A549 (cell line): ENCODE measurements at regions not wholly inside any gene's neighbourhood (a gene's known extent, or its start where the extent isn't known, plus 50 kb on each side); places are given as distances from the start of the nearest gene placed in this dataset.

Source experiments
- ATAC-seq, 2 experiments: fragments of 200-7000 bp in 1 of 2; fragments of >200 bp in 1 of 2; cut with Nextera tagmentation in 1 of 2; cut with Tn5 transposase in 1 of 2; 3 replicates each; pipeline versions ENCODE4 v1.8.0 to v1.9.1; 2018 to 2020; ENCODE audit warnings: mild to moderate bottlenecking in 1 of 2, moderate library complexity in 1 of 2
- CTCF ChIA-PET: fragments of 300-600 bp; sonication (Branson Sonifier 250); formaldehyde crosslinking; extraction: SDS; loops from one replicate; lab custom pipeline; 2021; ENCODE audit warnings: antibody characterized with exemption, inconsistent platforms; lab: Yijun Ruan, JAX
- POLR2A ChIA-PET: fragments of 350-600 bp; formaldehyde crosslinking; extraction: SDS; loops from one replicate; lab custom pipeline; 2021; ENCODE audit warnings: antibody characterized with exemption, inconsistent platforms; lab: Yijun Ruan, JAX
- DNase-seq, 2 experiments: peaks; one replicate each; pipeline versions ENCODE4 v3.0.0 to v3.0.0-alpha.2; 2011 to 2016; ENCODE audit warnings: low read depth in 1 of 2, low spot score in 1 of 2
- FAIRE-seq: peaks from 2 replicates; lab custom pipeline; 2011; peaks lifted over from hg19 to GRCh38; lab: Jason Lieb, UNC
- H3K27ac ChIP-seq, 2 experiments: fragments of >200 bp; sonication (Bioruptor Twin); formaldehyde crosslinking; 3 replicates each; pipeline ENCODE4 v1.5.1; 2016 to 2017
- H3K4me1 ChIP-seq: fragments of >200 bp; sonication (Bioruptor Twin); formaldehyde crosslinking; 3 replicates; pipeline ENCODE4 v1.6.1; 2016
- H3K4me2 ChIP-seq: fragments of >200 bp; sonication (Bioruptor Twin); formaldehyde crosslinking; 3 replicates; pipeline ENCODE4 v1.6.1; 2016
- H3K4me3 ChIP-seq: fragments of >200 bp; sonication (Bioruptor Twin); formaldehyde crosslinking; 3 replicates; pipeline ENCODE4 v1.5.1; 2016
- H3K9me3 ChIP-seq: fragments of >200 bp; sonication (Bioruptor Twin); formaldehyde crosslinking; 3 replicates; pipeline ENCODE4 v1.6.1; 2016
- CEBPB ChIP-seq, 2 experiments: fragments of >200 bp in 1 of 2; sonication (Bioruptor Twin) in 1 of 2; formaldehyde crosslinking in 1 of 2; IDR thresholded peaks; 2 replicates each; pipeline ENCODE4 v1.6.1; 2012 to 2016
- CHD2 ChIP-seq: fragments of 150-350 bp; IDR thresholded peaks from 2 replicates; pipeline ENCODE4 v1.6.1; 2014; ENCODE audit warnings: low read length; ENCODE audit not compliant: partially characterized antibody
- EHMT2 ChIP-seq: fragments of 200-600 bp; sonication (generic); IDR thresholded peaks from 2 replicates; pipeline ENCODE4 v1.6.1; 2016; ENCODE audit warnings: antibody characterized with exemption, low read depth, mild to moderate bottlenecking, moderate library complexity
- EP300 ChIP-seq, 2 experiments: fragments of >200 bp; sonication (Bioruptor Twin); formaldehyde crosslinking; IDR thresholded peaks; 2 replicates in 1 of 2; 3 replicates in 1 of 2; pipeline ENCODE4 v1.6.1; 2016 to 2017
- FOSL2 ChIP-seq, 2 experiments: fragments of 450-650 bp in 1 of 2; fragments of >200 bp in 1 of 2; sonication (Bioruptor Twin) in 1 of 2; formaldehyde crosslinking; IDR thresholded peaks; 2 replicates each; pipeline versions ENCODE4 v1.5.0 to v1.6.1; 2016 to 2020; ENCODE audit warnings: mild to moderate bottlenecking in 1 of 2, moderate library complexity in 1 of 2
- HES2 ChIP-seq: fragments of >200 bp; sonication (Bioruptor Twin); formaldehyde crosslinking; IDR thresholded peaks from 2 replicates; pipeline ENCODE4 v1.6.1; 2016
- KDM1A ChIP-seq: fragments of 200-600 bp; sonication (generic); IDR thresholded peaks from 2 replicates; pipeline ENCODE4 v1.6.1; 2016; ENCODE audit warnings: low read depth, mild to moderate bottlenecking
- KDM5A ChIP-seq: fragments of 200-600 bp; sonication (generic); IDR thresholded peaks from 2 replicates; pipeline ENCODE4 v1.6.1; 2016; ENCODE audit warnings: antibody characterized with exemption, mild to moderate bottlenecking
- MAFK ChIP-seq: fragments of 450-650 bp; IDR thresholded peaks from 2 replicates; pipeline ENCODE4 v1.6.1; 2014; ENCODE audit not compliant: partially characterized antibody
- MAX ChIP-seq: IDR thresholded peaks from 2 replicates; pipeline ENCODE4 v1.6.1; 2012
- MYC ChIP-seq: IDR thresholded peaks from 2 replicates; pipeline ENCODE4 v1.6.1; 2012; ENCODE audit warnings: mild to moderate bottlenecking, inconsistent platforms, low read length, improper control_type of control experiment, borderline replicate concordance
- NFE2L2 ChIP-seq: fragments of 150-350 bp; conservative IDR thresholded peaks from 2 replicates; pipeline ENCODE4 v1.6.1; 2014; ENCODE audit warnings: low read length
- NPAS2 ChIP-seq: fragments of 250-450 bp; sonication (Bioruptor Pico); IDR thresholded peaks from 2 replicates; pipeline ENCODE4 v1.8.0; 2022; ENCODE audit warnings: mild to moderate bottlenecking, moderate library complexity, borderline replicate concordance
- PBX3 ChIP-seq: IDR thresholded peaks from 2 replicates; pipeline ENCODE4 v1.6.1; 2012
- POLR2AphosphoS2 ChIP-seq: conservative IDR thresholded peaks from 2 replicates; pipeline ENCODE4 v1.6.1; 2012; ENCODE audit warnings: low read length, improper control_type of control experiment, inconsistent platforms
- RARB ChIP-seq: fragments of 250-450 bp; sonication (Bioruptor Pico); IDR thresholded peaks from 2 replicates; pipeline ENCODE4 v1.8.0; 2021; ENCODE audit warnings: mild to moderate bottlenecking, moderate library complexity
- RCOR1 ChIP-seq: fragments of 150-350 bp; IDR thresholded peaks from 2 replicates; pipeline ENCODE4 v1.6.1; 2014; ENCODE audit warnings: antibody characterized with exemption, low read length, low read depth
- RNF2 ChIP-seq: fragments of 200-600 bp; sonication (generic); IDR thresholded peaks from 2 replicates; pipeline ENCODE4 v1.6.1; 2016; ENCODE audit warnings: low read depth, mild to moderate bottlenecking, antibody characterized with exemption, moderate library complexity, borderline replicate concordance
- SREBF2 ChIP-seq: fragments of 450-650 bp; IDR thresholded peaks from 2 replicates; pipeline ENCODE4 v1.6.1; 2014; ENCODE audit warnings: mild to moderate bottlenecking, moderate library complexity
- TP53 ChIP-seq: fragments of 250-450 bp; sonication (Bioruptor Pico); IDR thresholded peaks from 2 replicates; pipeline ENCODE4 v1.5.0; 2021; ENCODE audit warnings: mild to moderate bottlenecking, moderate library complexity
- USF2 ChIP-seq: fragments of 450-650 bp; IDR thresholded peaks from 2 replicates; pipeline ENCODE4 v1.6.1; 2014; ENCODE audit warnings: antibody characterized with exemption
- ZFP36 ChIP-seq: fragments of 450-650 bp; IDR thresholded peaks from 2 replicates; pipeline ENCODE4 v1.6.1; 2014; ENCODE audit warnings: borderline replicate concordance; ENCODE audit not compliant: partially characterized antibody
- WGBS: methylation state at CpG from one replicate; pipeline ENCODE4 v1.1.6; 2017; ENCODE audit errors: missing lambda C conversion rate; 5-methylcytosine and 5-hydroxymethylcytosine counted together
- TF ChIP-seq, protein P1 (sequence below): fragments of 250-450 bp; sonication (Bioruptor Pico); IDR thresholded peaks from 2 replicates; pipeline ENCODE4 v1.5.0; 2021; ENCODE audit warnings: mild to moderate bottlenecking, moderate library complexity, borderline replicate concordance

GRCh38 chr18:78587626-78588600 is 391.7 kb upstream of the SALL3 start:
- Histone ChIP-seq H3K4me3 (no peak overlapping the region), H3K9me3 (no peaks in the 10 kb centered on the region), H3K4me2 (no peak overlapping the region), H3K27ac (no peak overlapping the region), H3K4me1 (no peaks in the 10 kb centered on the region)
- ChIA-PET POLR2A (no interaction called here), CTCF (no interaction called here)
- FAIRE-seq: no peak
- no peak for ATAC-seq
- TF ChIP-seq EP300 (IDR thresholded peaks at IDR 0.05) (no peak), POLR2AphosphoS2 (no peak), KDM1A (no peak), RNF2 (no peak), RCOR1 (no peak), SREBF2 (no peak), FOSL2 (IDR thresholded peaks at IDR 0.05) (no peak), FOSL2 (CRISPR knock-in tag; IDR thresholded peaks at IDR 0.05) (no peak), USF2 (no peak), NFE2L2 (no peak), RARB (CRISPR knock-in tag) (no peak), PBX3 (no peak), KDM5A (no peak), MAFK (no peak), EHMT2 (no peak), MAX (no peak)
- TF ChIP-seq, protein P1, sequence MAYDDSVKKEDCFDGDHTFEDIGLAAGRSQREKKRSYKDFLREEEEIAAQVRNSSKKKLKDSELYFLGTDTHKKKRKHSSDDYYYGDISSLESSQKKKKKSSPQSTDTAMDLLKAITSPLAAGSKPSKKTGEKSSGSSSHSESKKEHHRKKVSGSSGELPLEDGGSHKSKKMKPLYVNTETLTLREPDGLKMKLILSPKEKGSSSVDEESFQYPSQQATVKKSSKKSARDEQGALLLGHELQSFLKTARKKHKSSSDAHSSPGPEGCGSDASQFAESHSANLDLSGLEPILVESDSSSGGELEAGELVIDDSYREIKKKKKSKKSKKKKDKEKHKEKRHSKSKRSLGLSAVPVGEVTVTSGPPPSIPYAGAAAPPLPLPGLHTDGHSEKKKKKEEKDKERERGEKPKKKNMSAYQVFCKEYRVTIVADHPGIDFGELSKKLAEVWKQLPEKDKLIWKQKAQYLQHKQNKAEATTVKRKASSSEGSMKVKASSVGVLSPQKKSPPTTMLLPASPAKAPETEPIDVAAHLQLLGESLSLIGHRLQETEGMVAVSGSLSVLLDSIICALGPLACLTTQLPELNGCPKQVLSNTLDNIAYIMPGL (CRISPR knock-in tag): no peak
- 25% methylated on average over 5 of the region's 24 CpGs for WGBS
- no peak for DNase-seq

- H3K4me2 ChIP-seq: no peak overlapping the region
- no peaks in the 10 kb centered on the region for H3K9me3 ChIP-seq
- DNase-seq (no peak), ATAC-seq (no peak), FAIRE-seq (no peak)
- H3K27ac ChIP-seq: no peak overlapping the region
- POLR2A ChIA-PET: no interaction called here
- 6% methylated on average over 8 of the region's 9 CpGs for WGBS
- H3K4me1 ChIP-seq: no peaks in the 10 kb centered on the region
- CTCF ChIA-PET: interaction anchor here (0.6 kb wide), 1 partner anchor 507 kb away, joined by 3 read pairs; no protein-coding TSS in a partner anchor
- H3K4me3 ChIP-seq: no peak overlapping the region
- TF ChIP-seq MYC: no peak
- TF ChIP-seq, all 56 proteins: peak for 0
These were observed 389.6 kb upstream of the SALL3 start for GRCh38 chr18:78589916-78590437.

DNA sequence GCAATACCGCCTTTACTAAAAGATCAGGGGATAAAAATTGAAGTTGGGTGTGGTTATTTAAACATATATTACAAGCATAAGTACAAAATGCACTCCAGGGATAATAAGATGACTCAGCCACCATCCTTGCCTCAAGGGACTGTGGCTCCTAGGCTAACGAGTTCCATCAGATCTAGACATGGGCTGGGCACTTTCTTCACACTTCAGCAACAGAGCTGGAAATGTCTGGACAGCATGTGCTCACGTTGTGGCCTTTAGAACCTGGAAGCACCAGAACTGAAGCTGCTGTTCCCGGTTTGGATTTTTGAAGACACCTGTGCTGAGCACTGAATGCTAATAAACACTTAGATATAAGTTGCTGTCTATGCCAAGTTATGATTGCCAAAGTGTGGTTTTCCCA is 384.2 kb upstream of the SALL3 start:
- under 1% methylated on average over 4 of the region's 4 CpGs for WGBS
- no peaks in the 10 kb centered on the region for H3K9me3 ChIP-seq
- no peak overlapping the region for H3K4me2 ChIP-seq
- H3K4me3 ChIP-seq: no peak overlapping the region
- ChIA-PET POLR2A (no interaction called here), CTCF (no interaction called here)
- no peaks in the 10 kb centered on the region for H3K4me1 ChIP-seq
- H3K27ac ChIP-seq: no peak overlapping the region
- DNase-seq (no peak), ATAC-seq (no peak), FAIRE-seq (no peak)
- no peak for TF ChIP-seq TP53 (CRISPR knock-in tag)
- no peak for TF ChIP-seq HES2
- no peak for TF ChIP-seq EHMT2
- TF ChIP-seq PBX3: no peak
- no peak for TF ChIP-seq ZFP36
- no peak for TF ChIP-seq NPAS2
- no peak for TF ChIP-seq KDM1A
- no peak for TF ChIP-seq SREBF2
- no peak for TF ChIP-seq CEBPB (IDR thresholded peaks at IDR 0.05)
- TF ChIP-seq CHD2: no peak
- TF ChIP-seq MAX: no peak
